ENCODE measurements at regions not wholly inside any gene's neighbourhood (a gene's known extent, or its start where the extent isn't known, plus 50 kb on each side); places are given as distances from the start of the nearest gene placed in this dataset.
"Not testable (repeated sequence)": the region's sequence is repeated elsewhere in the genome, so short reads cannot be mapped to it uniquely, and the experiment has no call there.

- no peak for DNase-seq (ENCODE audit: low read depth in 1 of 2, low spot score in 1 of 2)
Observed at GRCh38 chr2:14751581-14751980, 119.1 kb downstream of the LRATD1 start.

GRCh38 chr2:14752295-14752694, 119.8 kb downstream of the LRATD1 start:
- no peak for DNase-seq (ENCODE audit: low read depth in 1 of 2, low spot score in 1 of 2)

- DNase-seq (ENCODE audit: low read depth in 1 of 2, low spot score in 1 of 2) = no peak
Observed at GRCh38 chr2:14756122-14756541, 123.6 kb downstream of the LRATD1 start.

DNA sequence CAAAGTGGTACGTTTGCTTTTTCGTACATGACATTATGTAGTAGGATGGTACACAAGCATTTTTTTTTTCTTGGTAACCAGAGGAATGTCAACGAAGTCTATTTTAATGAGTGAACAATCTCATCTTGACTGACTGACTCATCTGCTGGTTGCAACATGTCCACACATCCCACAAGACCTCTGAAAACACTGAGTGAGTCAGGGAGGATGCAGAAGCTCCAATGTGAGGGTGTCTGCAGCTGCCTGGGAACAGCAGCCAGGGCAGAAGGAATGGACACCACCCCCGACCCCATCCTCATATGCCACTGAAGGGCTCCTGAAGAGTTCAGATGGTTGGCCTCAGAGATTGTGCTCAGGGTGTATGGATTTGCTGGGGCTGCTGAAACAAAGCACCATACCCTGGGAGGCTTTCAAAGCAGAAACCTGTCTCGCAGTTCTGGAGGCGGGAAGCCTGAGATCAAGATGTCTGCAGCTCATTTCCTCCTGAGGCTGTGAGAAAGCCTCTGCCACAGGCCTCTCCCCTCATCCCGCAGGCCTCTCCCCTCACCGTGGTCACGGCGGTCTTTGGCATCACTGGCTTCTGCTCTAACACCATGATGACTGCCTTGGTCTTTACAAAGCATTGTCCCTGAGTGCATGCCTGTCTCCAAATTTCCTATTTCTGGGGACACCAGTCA, 124.6 kb downstream of the LRATD1 start:
- DNase-seq (ENCODE audit: low read depth in 1 of 2, low spot score in 1 of 2) = no peak

- DNase-seq (ENCODE audit: low read depth in 1 of 2, low spot score in 1 of 2) = no peak
Observed at GRCh38 chr2:14759082-14759481, 126.6 kb downstream of the LRATD1 start.

GRCh38 chr2:14760169-14760568, 127.7 kb downstream of the LRATD1 start:
- DNase-seq (ENCODE audit: low read depth in 1 of 2, low spot score in 1 of 2) = no peak

DNA sequence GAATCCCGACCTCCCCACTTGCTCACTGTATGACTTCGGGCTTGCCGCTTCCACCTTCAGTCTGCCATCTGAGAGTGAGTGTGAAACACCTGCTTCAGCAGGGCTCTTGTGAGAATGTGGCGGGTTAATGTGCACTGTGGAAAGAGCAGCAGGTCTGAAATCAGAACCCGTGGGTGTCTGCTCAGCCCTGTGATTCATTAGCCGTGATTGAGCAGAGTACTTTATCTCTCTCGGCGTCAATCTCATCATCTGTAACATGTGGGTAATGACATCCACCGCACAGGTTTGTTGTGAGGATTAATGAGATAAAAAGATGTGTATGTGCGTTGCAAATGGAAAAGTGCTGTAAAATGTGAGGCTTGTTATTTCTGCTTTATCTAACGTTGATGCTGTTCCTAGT, 128.6 kb downstream of the LRATD1 start:
- no peak for DNase-seq (ENCODE audit: low read depth in 1 of 2, low spot score in 1 of 2)

- DNase-seq (ENCODE audit: low read depth in 1 of 2, low spot score in 1 of 2) = no peak
Observed at GRCh38 chr2:14773696-14774095, 141.2 kb downstream of the LRATD1 start.

- DNase-seq (ENCODE audit: low read depth in 1 of 2, low spot score in 1 of 2) = no peak
Observed at GRCh38 chr2:14774436-14774968, 142.0 kb downstream of the LRATD1 start.

- DNase-seq (ENCODE audit: low read depth in 1 of 2, low spot score in 1 of 2) = no peak
Observed at GRCh38 chr2:14776216-14776615, 143.7 kb downstream of the LRATD1 start.

GRCh38 chr2:14778015-14778414, 145.5 kb downstream of the LRATD1 start:
- DNase-seq (ENCODE audit: low read depth in 1 of 2, low spot score in 1 of 2) = no peak

- no peak for DNase-seq (ENCODE audit: low read depth in 1 of 2, low spot score in 1 of 2)
Observed at GRCh38 chr2:14779252-14779651, 146.7 kb downstream of the LRATD1 start.

DNA sequence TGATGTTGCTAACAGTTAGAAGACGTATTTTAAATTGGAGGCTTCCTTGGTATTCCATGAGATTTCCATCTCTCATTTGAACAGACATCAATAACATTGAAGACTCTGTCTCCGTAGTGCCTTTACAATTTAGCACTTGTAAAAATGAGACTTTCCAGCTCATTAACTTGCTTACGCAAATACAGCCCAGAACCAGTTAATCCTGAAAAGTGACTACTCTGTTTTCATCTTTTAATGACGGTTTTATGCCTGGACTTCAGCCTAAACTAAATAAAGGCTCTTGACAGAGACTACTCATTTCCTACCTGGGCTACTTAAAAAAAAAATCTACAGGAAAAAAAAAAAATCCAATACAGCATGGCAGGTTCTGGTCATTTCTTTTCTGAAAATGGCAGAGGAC, 148.6 kb downstream of the LRATD1 start:
- DNase-seq (ENCODE audit: low read depth in 1 of 2, low spot score in 1 of 2) = no peak

GRCh38 chr2:14788814-14789213, 156.3 kb downstream of the LRATD1 start:
- DNase-seq (ENCODE audit: low read depth in 1 of 2, low spot score in 1 of 2) = not testable (repeated sequence)

- DNase-seq (ENCODE audit: low read depth in 1 of 2, low spot score in 1 of 2) = no peak
Observed at GRCh38 chr2:14790041-14790640, 157.6 kb downstream of the LRATD1 start.

DNA sequence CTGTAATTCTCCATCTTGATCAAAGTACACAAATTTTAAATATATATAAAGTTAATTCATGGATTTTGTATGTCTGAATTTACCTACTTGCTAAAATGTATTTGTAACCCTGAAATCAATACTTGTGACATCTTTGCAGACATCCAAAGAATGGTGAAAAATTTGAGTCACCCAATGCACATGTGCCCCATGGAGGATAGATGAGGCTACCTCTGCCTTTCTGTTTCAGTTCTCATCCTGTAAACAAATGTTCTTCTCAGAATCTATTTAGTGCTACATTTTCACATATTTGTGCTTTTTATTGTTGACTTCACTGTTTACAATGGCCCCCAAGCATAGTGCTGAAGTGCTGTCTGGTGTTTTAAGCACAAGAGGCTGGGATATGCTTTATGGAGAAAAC, 171.5 kb downstream of the LRATD1 start:
- no peak for DNase-seq (ENCODE audit: low read depth in 1 of 2, low spot score in 1 of 2)

DNA sequence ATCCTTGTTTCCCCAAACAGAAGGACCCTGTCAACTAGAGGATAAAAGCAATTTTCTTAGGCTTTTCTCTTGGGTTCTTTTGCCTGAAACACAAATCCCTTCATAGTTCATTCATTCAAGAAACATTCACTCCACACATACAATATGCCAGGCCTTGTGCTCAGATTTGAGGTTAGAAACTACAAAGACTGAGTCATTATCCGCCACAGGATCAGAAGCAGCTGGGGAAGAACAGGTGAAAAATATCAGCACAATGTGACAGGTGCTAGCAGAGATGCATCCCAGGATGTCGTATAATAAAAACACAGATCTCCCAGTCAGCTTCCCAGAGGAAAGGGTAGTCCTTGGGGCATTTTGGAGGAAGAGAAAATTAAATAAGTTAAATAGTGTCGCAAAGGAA, 172.4 kb downstream of the LRATD1 start:
- no peak for DNase-seq (ENCODE audit: low read depth in 1 of 2, low spot score in 1 of 2)

GRCh38 chr2:14806613-14807012, 174.1 kb downstream of the LRATD1 start:
- no peak for DNase-seq (ENCODE audit: low read depth in 1 of 2, low spot score in 1 of 2)

DNA sequence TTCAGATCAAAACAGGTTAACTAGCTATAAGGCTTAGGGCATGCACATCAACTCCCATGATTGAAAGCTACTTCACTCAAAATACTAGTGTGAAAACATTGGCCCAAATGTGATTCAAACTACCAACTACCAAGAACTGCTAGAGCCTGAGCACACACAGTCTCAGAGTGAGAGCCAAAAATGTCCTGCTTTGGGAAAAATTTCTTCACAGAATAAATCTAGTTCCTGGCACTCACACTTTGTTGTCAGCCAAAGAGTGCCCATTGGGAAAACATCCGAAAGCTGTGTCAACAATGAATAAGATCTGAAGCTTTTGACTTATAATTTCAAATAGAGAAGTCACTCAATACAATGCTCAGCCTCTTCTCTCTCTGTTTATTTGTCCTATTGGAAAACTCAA, 182.7 kb downstream of the LRATD1 start:
- no peak for DNase-seq (ENCODE audit: low read depth in 1 of 2, low spot score in 1 of 2)

DNA sequence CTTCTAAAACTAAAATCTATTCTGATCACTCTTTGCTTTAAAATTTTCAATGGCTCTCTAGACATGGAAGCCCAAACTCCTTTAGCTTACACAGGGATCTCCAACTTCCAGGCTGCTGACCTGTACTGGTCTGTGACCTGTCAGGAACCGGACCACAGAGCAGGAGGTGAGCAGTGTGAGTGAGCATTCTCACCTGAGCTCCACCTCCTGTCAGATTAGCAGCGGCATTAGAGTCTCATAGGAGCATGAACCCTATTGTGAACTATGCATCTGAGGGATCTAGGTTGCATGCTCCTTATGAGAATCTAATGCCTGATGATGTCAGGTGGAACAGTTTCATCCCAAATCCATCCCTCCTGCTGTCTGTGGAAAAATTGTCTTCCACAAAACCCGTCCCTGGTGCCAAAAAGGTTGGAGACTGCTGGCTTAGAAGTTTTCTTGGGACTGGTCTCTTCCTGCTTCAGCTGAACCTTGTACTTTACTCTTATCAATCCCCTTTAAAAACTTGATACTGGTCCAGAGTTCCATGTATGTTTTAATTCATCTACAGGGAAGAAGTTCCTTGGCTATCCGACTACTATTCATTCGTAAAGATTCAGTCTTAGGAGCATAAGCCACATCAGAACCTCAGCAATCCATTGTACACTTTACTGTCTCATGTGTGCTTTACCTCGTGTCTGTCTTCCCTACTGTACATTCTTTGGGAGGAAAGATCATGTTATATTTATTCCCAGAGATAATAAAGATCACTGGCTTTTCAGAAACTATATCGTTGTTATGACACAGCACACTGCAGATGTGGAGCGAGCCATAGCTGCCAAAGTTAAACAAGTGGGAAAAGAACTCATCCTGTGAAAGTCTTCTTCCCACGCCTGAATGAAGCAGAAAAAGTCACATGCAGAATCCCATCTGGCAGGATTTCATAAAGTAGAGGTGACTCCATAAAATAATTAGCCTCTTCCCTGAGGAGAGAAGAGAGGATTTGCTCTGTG, 183.8 kb downstream of the LRATD1 start:
- DNase-seq (ENCODE audit: low read depth in 1 of 2, low spot score in 1 of 2) = no peak

DNA sequence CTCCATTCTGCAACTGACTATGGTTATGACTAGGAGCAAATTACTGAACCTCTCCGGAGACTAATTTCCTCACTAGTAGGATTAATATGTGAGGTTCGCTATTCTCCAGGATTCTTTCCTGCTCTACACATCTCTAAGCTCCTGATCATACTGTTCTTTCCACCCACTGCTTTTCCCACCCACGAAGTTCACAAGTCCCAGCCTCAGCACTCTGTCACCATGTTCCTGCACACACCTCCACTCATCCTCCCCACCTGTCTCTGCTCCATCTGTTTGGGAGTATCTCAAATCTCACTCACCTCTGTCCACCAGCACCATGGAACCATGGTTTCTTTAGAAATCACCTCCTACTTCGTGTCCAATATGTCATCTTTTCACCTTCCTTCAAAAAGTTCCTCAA, 185.3 kb downstream of the LRATD1 start:
- no peak for DNase-seq (ENCODE audit: low read depth in 1 of 2, low spot score in 1 of 2)

DNA sequence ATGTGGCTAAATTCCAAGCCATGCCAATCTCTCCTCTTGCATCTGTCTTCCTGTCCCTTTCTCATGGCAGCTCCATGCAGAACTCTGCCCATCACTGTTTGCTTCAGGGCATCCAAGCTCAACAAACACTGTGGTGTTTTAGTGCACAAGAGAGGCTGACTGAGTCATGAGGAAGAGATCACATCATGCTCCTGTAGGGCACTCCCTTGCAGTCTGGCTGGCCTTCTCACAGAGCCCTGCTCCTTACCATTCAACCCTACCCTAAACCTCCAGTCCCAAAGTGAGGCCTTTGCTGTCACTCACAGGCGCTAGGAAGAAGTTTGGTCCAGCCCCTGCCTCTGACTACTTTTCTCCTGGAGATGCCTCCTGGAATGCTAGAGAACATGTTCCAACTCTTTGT, 194.0 kb downstream of the LRATD1 start:
- DNase-seq (ENCODE audit: low read depth in 1 of 2, low spot score in 1 of 2) = no peak

Measured in activated CD4-positive, alpha-beta T cell treated with anti-CD3 and anti-CD28 coated beads, Interleukin-2, amount 50 U/mL, for 24 hours (primary cell).